Loucy (cell line): ENCODE measurements at regions not wholly inside any gene's neighbourhood (a gene's known extent, or its start where the extent isn't known, plus 50 kb on each side); places are given as distances from the start of the nearest gene placed in this dataset.

Experiments
- EZH2phosphoT487 ChIP-seq: fragments of 200-600 bp; IDR thresholded peaks from 2 replicates; pipeline ENCODE4 v1.6.1; 2018; ENCODE audit warnings: antibody characterized with exemption, mild to moderate bottlenecking, moderate library complexity, borderline replicate concordance
- TF ChIP-seq, protein P1 (sequence below): fragments of 200-600 bp; sonication (generic); conservative IDR thresholded peaks from 2 replicates; pipeline ENCODE4 v1.5.1; 2014; ENCODE audit warnings: mild to moderate bottlenecking, antibody characterized with exemption, low read length

DNA sequence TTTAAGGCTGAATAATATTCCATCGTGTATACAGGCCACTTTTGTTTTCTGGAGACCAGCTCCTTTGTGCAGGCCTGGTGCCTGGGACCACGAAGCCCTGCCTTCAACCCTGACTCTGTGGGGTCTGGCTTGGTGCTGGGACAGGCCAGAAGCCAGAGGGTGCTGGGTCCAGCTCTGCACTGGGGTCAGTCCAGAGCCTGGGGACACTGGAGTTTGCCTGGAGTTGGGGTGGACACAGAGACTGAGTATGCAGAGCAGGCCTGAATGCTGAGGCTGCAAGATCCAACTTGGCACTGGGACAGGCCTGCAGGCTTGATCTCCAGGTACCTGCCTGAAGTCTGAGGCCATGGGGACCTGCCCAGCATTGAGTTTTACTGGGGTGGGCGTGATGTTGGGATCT is 558.8 kb upstream of the CNTNAP2 start:
- TF ChIP-seq, protein P1, sequence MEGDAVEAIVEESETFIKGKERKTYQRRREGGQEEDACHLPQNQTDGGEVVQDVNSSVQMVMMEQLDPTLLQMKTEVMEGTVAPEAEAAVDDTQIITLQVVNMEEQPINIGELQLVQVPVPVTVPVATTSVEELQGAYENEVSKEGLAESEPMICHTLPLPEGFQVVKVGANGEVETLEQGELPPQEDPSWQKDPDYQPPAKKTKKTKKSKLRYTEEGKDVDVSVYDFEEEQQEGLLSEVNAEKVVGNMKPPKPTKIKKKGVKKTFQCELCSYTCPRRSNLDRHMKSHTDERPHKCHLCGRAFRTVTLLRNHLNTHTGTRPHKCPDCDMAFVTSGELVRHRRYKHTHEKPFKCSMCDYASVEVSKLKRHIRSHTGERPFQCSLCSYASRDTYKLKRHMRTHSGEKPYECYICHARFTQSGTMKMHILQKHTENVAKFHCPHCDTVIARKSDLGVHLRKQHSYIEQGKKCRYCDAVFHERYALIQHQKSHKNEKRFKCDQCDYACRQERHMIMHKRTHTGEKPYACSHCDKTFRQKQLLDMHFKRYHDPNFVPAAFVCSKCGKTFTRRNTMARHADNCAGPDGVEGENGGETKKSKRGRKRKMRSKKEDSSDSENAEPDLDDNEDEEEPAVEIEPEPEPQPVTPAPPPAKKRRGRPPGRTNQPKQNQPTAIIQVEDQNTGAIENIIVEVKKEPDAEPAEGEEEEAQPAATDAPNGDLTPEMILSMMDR = no peak
- TF ChIP-seq EZH2phosphoT487 = no peak
